ENCODE measurements at regions not wholly inside any gene's neighbourhood (a gene's known extent, or its start where the extent isn't known, plus 50 kb on each side); places are given as distances from the start of the nearest gene placed in this dataset.

DNA sequence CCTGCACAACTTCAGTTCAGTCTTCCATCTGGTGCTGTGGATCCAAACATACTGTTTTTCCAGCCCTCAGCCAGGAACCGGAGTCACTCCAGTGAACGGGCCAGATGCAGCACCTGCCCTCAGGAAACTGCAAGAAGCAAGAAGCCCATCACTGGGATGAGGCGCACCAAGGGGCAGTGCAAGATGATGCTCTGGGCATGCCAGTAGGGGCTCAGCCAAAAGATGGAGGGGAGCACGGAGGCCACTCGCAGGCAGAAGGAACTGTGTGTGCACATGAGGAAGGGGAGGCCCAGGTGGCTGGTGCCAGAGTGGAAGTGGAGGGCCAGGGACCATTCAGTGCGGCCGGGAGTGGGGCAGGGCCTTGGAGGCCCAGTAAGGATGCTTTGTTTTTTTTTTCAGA is 161.7 kb upstream of the MAMLD1 start:
- TF ChIP-seq, protein P1, sequence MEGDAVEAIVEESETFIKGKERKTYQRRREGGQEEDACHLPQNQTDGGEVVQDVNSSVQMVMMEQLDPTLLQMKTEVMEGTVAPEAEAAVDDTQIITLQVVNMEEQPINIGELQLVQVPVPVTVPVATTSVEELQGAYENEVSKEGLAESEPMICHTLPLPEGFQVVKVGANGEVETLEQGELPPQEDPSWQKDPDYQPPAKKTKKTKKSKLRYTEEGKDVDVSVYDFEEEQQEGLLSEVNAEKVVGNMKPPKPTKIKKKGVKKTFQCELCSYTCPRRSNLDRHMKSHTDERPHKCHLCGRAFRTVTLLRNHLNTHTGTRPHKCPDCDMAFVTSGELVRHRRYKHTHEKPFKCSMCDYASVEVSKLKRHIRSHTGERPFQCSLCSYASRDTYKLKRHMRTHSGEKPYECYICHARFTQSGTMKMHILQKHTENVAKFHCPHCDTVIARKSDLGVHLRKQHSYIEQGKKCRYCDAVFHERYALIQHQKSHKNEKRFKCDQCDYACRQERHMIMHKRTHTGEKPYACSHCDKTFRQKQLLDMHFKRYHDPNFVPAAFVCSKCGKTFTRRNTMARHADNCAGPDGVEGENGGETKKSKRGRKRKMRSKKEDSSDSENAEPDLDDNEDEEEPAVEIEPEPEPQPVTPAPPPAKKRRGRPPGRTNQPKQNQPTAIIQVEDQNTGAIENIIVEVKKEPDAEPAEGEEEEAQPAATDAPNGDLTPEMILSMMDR (IDR thresholded peaks at IDR 0.05; ENCODE audit: control insufficient read depth, extremely low read depth, insufficient read depth): no peak
- no peak overlapping the region for H3K4me3 ChIP-seq (ENCODE audit: low read depth, low read length)
- no peak for DNase-seq (ENCODE audit: low read depth)

DNA sequence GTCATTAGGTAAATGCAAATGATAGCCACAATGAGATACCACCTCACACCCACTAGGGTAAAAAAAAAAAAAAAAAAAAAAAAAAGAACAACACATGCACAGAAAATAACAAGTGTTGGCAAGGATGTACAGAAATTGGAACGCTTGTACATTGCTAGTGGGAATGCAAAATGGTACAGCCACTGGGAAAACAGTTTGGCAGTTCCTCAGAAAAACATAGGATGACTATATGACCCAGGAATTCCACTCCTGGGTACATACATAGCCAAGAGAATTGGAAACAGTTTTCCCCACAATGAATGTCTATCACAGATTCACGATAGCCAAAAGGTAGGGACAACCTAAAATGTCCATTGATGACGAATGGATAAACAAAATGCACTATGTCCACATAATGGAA is 161.3 kb upstream of the MAMLD1 start:
- TF ChIP-seq, protein P1 (IDR thresholded peaks at IDR 0.05; ENCODE audit: control insufficient read depth, extremely low read depth, insufficient read depth): no peak
- no peak for DNase-seq (ENCODE audit: low read depth)
- H3K4me3 ChIP-seq (ENCODE audit: low read depth, low read length): no peak overlapping the region

DNA sequence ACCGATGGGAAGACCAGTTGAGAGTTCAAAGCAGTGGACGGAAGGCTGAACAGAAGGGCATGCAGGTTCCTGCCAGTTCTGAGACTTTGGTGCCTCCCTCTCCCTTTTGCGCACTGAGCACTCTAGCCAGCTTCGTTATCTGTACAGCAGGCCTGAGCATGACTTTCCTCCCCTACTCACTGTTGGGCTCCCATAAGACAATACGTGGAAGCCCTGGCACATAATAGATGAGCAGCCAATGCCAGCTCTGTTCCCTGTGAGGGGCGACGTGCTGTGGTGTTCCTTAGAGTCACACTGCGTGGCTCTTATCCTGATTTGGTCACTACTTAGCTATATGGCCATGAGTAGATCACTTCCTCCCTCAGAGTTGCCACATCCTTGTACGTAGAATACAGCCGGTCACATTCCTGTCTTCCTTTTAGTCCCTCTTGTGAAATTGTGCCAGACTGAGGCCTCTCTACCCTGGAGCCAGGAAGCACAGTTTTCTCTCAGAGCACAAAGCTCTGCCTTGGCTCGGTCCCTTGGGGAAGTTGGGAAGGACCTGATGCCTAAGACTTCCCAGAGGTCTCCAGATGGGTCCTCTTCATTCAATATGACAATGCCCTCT is 160.4 kb upstream of the MAMLD1 start:
- DNase-seq (ENCODE audit: low read depth): no peak

DNA sequence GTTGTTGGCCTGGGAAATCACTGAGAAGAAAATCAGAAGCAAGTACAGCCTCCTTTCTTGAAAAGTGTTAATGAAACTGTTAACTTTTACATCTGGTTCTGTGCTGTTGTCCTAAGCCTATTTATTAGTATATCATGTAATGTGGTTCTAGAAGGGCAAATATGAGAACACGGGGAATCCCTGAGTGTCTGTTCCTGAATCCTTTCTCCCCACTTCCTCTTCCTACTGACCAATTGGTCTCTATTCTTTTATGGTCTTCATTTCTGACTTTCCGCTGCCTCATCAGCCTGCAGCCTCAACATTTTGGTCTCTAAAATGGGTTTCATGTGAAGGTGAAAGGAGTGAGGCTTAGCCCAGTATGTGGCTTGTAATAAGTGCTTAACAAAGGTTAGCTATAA is 159.9 kb upstream of the MAMLD1 start:
- DNase-seq (ENCODE audit: low read depth): peak; percentile 15
- no peak overlapping the region for H3K4me3 ChIP-seq (ENCODE audit: low read depth, low read length)
- TF ChIP-seq, protein P1 (IDR thresholded peaks at IDR 0.05; ENCODE audit: control insufficient read depth, extremely low read depth, insufficient read depth): no peak

More for the DNA sequence above, 160.4 kb upstream of the MAMLD1 start:
- H3K4me3 ChIP-seq (ENCODE audit: low read depth, low read length): no peak overlapping the region
- TF ChIP-seq, protein P1 (IDR thresholded peaks at IDR 0.05; ENCODE audit: control insufficient read depth, extremely low read depth, insufficient read depth): no peak

DNA sequence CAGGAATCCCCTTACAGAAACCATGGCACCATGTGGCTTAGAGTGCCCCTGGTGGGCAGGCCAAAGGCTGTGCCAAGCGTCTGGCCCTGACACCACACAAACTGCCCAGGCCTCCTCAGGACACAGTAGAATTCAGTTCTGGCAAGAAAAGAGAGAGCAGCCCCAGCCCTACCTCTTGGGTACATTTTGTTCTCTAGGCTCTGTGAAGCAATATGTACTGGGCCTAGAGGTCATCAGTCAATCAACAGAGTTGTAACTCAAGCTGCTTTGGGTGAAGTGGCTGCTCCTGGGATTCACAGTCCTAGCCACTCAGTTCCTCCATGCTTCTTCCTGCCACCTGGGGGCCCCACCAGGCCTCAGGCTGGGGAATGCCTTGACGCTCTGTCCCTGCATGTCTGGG is 158.1 kb upstream of the MAMLD1 start:
- DNase-seq (ENCODE audit: low read depth): no peak
- TF ChIP-seq, protein P1 (IDR thresholded peaks at IDR 0.05; ENCODE audit: control insufficient read depth, extremely low read depth, insufficient read depth): no peak
- no peak overlapping the region for H3K4me3 ChIP-seq (ENCODE audit: low read depth, low read length)

DNA sequence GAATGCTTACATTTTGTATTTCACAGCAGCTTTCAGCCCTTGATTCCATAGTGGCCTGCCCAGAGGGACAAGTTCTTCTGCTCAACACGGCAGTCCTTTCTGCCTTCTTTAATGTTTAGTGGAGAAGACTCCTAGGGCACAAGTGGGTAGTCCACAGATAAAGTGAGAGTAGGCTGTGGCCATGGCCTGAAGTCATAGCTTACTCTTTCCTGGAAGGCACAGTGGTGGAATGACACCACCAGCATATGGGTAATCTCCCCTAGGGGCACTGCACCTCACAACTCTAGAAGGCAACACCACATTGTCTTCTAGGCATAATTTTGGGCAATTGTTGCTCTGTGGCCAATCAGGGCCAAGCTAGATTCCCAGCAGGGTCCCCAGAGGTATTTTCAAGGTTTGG is 155.4 kb upstream of the MAMLD1 start:
- TF ChIP-seq, protein P1 (IDR thresholded peaks at IDR 0.05; ENCODE audit: control insufficient read depth, extremely low read depth, insufficient read depth): no peak
- no peak for DNase-seq (ENCODE audit: low read depth)

DNA sequence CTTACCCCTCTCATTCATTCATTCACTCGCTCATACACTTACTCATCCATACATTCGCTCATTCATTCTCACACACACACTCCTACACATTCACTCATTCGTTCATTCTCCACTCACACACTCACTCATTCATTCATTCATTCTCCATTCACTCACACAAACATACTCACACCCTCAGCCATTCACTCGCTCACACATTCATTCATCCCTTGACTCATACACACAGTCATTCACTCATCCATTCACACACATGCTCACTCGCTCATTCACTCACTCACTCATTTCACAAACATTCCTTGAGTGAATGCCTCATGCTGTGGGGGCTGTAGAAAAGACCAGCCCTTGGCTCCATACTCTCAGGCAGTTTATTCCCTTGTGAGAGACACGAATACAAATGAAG is 151.1 kb upstream of the MAMLD1 start:
- TF ChIP-seq, protein P1 (IDR thresholded peaks at IDR 0.05; ENCODE audit: control insufficient read depth, extremely low read depth, insufficient read depth): no peak
- no peak overlapping the region for H3K4me3 ChIP-seq (ENCODE audit: low read depth, low read length)
- DNase-seq (ENCODE audit: low read depth): no peak

More for the DNA sequence above, 155.4 kb upstream of the MAMLD1 start:
- no peak overlapping the region for H3K4me3 ChIP-seq (ENCODE audit: low read depth, low read length)

Measured in LNCaP clone FGC (cell line).